Mesenchymal stem cell (in vitro differentiated cells and primary cell): ENCODE measurements at regions not wholly inside any gene's neighbourhood (a gene's known extent, or its start where the extent isn't known, plus 50 kb on each side); places are given as distances from the start of the nearest gene placed in this dataset.
A peak's percentile ranks its signal among the peaks of the same experiment; 100 is the strongest.

Experiments used
- DNase-seq: peaks from one replicate; pipeline ENCODE4 v3.0.0-alpha.2; 2013
- H2AFZ ChIP-seq: one replicate; pipeline ENCODE4 v1.6.1; 2013; ENCODE audit warnings: low read depth, mild to moderate bottlenecking, control low read depth, inconsistent platforms, low read length, moderate library complexity
- H2AK5ac ChIP-seq: 2 replicates; pipeline ENCODE4 v1.6.1; 2013; ENCODE audit warnings: low read length, moderate library complexity, mild to moderate bottlenecking, inconsistent platforms; ENCODE audit not compliant: severe bottlenecking
- H2BK120ac ChIP-seq: one replicate; pipeline ENCODE4 v1.6.1; 2013; ENCODE audit warnings: low read depth, mild to moderate bottlenecking, inconsistent platforms, low read length, moderate library complexity
- H2BK12ac ChIP-seq, 2 experiments: one replicate each; pipeline ENCODE4 v1.6.1; 2013; ENCODE audit warnings: inconsistent platforms in 2 of 2, low read length in 2 of 2, mild to moderate bottlenecking in 2 of 2, moderate library complexity in 2 of 2, control low read depth in 1 of 2
- H2BK15ac ChIP-seq: one replicate; pipeline ENCODE4 v1.6.1; 2013; ENCODE audit warnings: mild to moderate bottlenecking, low read depth, inconsistent platforms; ENCODE audit not compliant: poor library complexity, severe bottlenecking
- H2BK5ac ChIP-seq: 2 replicates; pipeline ENCODE4 v1.6.1; 2013; ENCODE audit warnings: low read depth, mild to moderate bottlenecking, low read length, control low read depth, inconsistent platforms; ENCODE audit not compliant: poor library complexity, severe bottlenecking
- H3K14ac ChIP-seq, 2 experiments: one replicate each; pipeline ENCODE4 v1.6.1; 2013; ENCODE audit warnings: inconsistent platforms in 2 of 2, low read length in 2 of 2, control low read depth in 1 of 2, mild to moderate bottlenecking in 1 of 2, moderate library complexity in 1 of 2
- H3K18ac ChIP-seq, 2 experiments: one replicate each; pipeline ENCODE4 v1.6.1; 2013; ENCODE audit warnings: inconsistent platforms in 2 of 2, low read length in 2 of 2, control low read depth in 1 of 2, low read depth in 1 of 2, mild to moderate bottlenecking in 1 of 2
- H3K23ac ChIP-seq, 2 experiments: one replicate each; pipeline ENCODE4 v1.6.1; 2013; ENCODE audit warnings: inconsistent platforms in 2 of 2, low read length in 2 of 2, mild to moderate bottlenecking in 2 of 2, moderate library complexity in 2 of 2, control low read depth in 1 of 2
- H3K27ac ChIP-seq: 2 replicates; pipeline ENCODE4 v1.5.1; 2013; ENCODE audit warnings: mild to moderate bottlenecking, moderate library complexity, low read length, control low read depth, inconsistent platforms; ENCODE audit not compliant: poor library complexity, severe bottlenecking
- H3K27me3 ChIP-seq, 2 experiments: 2 replicates each; pipeline versions ENCODE4 v1.6.1 to v1.7.0; 2013; ENCODE audit warnings: low read length in 2 of 2, mild to moderate bottlenecking in 2 of 2, moderate library complexity in 2 of 2, control low read depth in 1 of 2, inconsistent platforms in 1 of 2; ENCODE audit not compliant: control insufficient read depth in 1 of 2, insufficient read depth in 1 of 2
- H3K36me3 ChIP-seq, 2 experiments: 2 replicates each; pipeline versions ENCODE4 v1.6.1 to v1.7.0; 2013; ENCODE audit warnings: low read length in 2 of 2, control low read depth in 1 of 2, inconsistent platforms in 1 of 2, low read depth in 1 of 2, mild to moderate bottlenecking in 1 of 2; ENCODE audit not compliant: insufficient read depth in 2 of 2, control insufficient read depth in 1 of 2
- H3K4ac ChIP-seq, 2 experiments: one replicate each; pipeline ENCODE4 v1.6.1; 2013; ENCODE audit warnings: inconsistent platforms in 2 of 2, low read length in 2 of 2, mild to moderate bottlenecking in 2 of 2, moderate library complexity in 2 of 2, control low read depth in 1 of 2, low read depth in 1 of 2
- H3K4me1 ChIP-seq: 2 replicates; pipeline ENCODE4 v1.6.1; 2013; ENCODE audit warnings: low read depth, low read length, control low read depth; ENCODE audit not compliant: control insufficient read depth, insufficient read depth
- H3K4me2 ChIP-seq: 2 replicates; pipeline ENCODE4 v1.6.1; 2013; ENCODE audit warnings: low read length, mild to moderate bottlenecking, inconsistent platforms; ENCODE audit not compliant: poor library complexity, severe bottlenecking
- H3K4me3 ChIP-seq, 2 experiments: 2 replicates each; pipeline versions ENCODE4 v1.5.1 to v1.7.0; 2013; ENCODE audit warnings: low read length in 2 of 2, mild to moderate bottlenecking in 2 of 2, control low read depth in 1 of 2, low read depth in 1 of 2; ENCODE audit not compliant: insufficient read depth in 1 of 2
- H3K79me1 ChIP-seq: replicated peaks from 2 replicates; pipeline ENCODE4 v1.6.1; 2013; ENCODE audit warnings: mild to moderate bottlenecking, control low read depth, low read length, inconsistent platforms; ENCODE audit not compliant: poor library complexity, severe bottlenecking
- H3K9ac ChIP-seq: 2 replicates; pipeline ENCODE4 v1.7.0; 2013; ENCODE audit warnings: mild to moderate bottlenecking, low read length, moderate library complexity
- H3K9me3 ChIP-seq: 2 replicates; pipeline ENCODE4 v1.7.0; 2013; ENCODE audit warnings: mild to moderate bottlenecking, low read length; ENCODE audit not compliant: control insufficient read depth
- H4K8ac ChIP-seq: one replicate; pipeline ENCODE4 v1.6.1; 2013; ENCODE audit warnings: inconsistent platforms, mild to moderate bottlenecking, low read length, moderate library complexity
- H4K91ac ChIP-seq: one replicate; pipeline ENCODE4 v1.6.1; 2013; ENCODE audit warnings: mild to moderate bottlenecking, low read length, inconsistent platforms
- WGBS: methylation state at CpG from one replicate; pipeline ENCODE4 v1.1.7; 2013; ENCODE audit warnings: mixed read lengths; 5-methylcytosine and 5-hydroxymethylcytosine counted together

DNA sequence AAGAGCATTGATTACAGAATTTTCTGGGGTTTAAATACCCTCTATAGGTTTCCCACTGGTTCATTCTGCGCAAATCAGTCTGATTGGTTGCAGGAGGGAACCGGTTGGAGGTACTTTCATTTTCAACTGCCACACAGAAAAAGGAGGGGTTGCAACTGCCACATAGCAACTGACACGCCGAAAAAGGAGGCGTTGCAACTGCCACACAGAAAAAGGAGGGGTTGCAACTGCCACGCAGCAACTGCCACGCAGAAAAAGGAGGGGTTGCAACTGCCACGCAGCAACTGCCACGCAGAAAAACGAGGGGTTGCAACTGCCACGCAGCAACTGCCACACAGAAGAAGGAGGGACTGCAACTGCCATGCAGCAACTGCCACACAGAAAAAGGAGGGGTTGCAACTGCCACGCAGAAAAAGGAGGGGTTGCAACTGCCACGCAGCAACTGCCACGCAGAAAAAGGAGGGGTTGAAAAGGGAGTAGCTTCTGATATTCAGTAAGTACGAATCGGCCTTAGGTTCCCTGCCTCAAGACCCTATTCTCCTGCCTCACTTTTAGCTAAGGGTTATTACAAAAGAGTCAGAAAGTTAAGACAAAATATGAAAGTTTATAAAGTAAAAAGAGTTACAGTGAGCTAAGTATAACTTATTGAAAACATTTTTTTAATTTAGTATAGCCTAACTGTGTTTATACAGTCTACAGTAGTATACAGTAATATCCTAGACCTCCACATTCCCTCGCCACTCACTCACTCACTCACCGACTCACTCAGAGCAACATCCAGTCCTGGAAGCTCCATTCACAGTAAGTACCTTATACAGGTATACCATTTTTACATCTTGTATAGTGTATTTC, 431.8 kb downstream of the KCTD8 start:
- no peak overlapping the region for H2BK15ac ChIP-seq
- no peak overlapping the region for H2BK120ac ChIP-seq
- no peak overlapping the region for H4K8ac ChIP-seq
- H3K23ac ChIP-seq = no peak overlapping the region
- DNase-seq = peak; percentile 1
- H3K14ac ChIP-seq = no peak overlapping the region
- no peaks in the 10 kb centered on the region for H3K9me3 ChIP-seq
- no peaks in the 10 kb centered on the region for H3K36me3 ChIP-seq
- 86% methylated on average over 18 of the region's 18 CpGs for WGBS
- H3K18ac ChIP-seq = no peak overlapping the region
- no peak overlapping the region for H3K9ac ChIP-seq
- H2AK5ac ChIP-seq = no peak overlapping the region
- no peaks in the 10 kb centered on the region for H3K79me1 ChIP-seq
- no peak overlapping the region for H4K91ac ChIP-seq
- no peaks in the 10 kb centered on the region for H3K4me1 ChIP-seq
- no peak overlapping the region for H3K4ac ChIP-seq
- H3K4me2 ChIP-seq = no peak overlapping the region
- H2BK5ac ChIP-seq = no peak overlapping the region
- no peak overlapping the region for H2AFZ ChIP-seq
- no peak overlapping the region for H3K27ac ChIP-seq
- no peaks in the 10 kb centered on the region for H3K27me3 ChIP-seq
- H2BK12ac ChIP-seq = no peak overlapping the region
- H3K4me3 ChIP-seq = no peak overlapping the region

DNA sequence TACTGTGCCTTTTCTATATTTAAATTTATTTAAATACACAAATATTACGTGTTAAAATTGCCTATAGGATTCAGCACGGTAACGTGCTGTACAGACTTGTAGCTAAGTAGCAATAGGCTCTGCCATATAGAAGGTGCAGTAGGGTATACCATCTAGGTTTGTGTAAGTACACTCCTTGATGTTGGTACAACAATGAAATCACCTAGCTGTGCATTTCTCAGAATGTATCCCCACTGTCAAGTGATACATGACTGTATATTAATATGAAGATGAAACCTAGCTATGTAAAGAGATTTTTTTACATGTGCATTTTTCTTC, 431.2 kb downstream of the KCTD8 start:
- H3K27me3 ChIP-seq = no peaks in the 10 kb centered on the region
- no peak overlapping the region for H2AK5ac ChIP-seq
- no peak overlapping the region for H3K4me3 ChIP-seq
- WGBS = 92% methylated on average over 3 of the region's 3 CpGs
- no peaks in the 10 kb centered on the region for H3K36me3 ChIP-seq
- H3K9me3 ChIP-seq = no peaks in the 10 kb centered on the region
- no peak overlapping the region for H3K23ac ChIP-seq
- no peak overlapping the region for H2BK12ac ChIP-seq
- no peak for DNase-seq
- H3K4ac ChIP-seq = no peak overlapping the region
- H3K9ac ChIP-seq = no peak overlapping the region
- no peak overlapping the region for H3K14ac ChIP-seq
- H3K18ac ChIP-seq = no peak overlapping the region
- no peak overlapping the region for H4K91ac ChIP-seq
- no peak overlapping the region for H2BK120ac ChIP-seq
- H4K8ac ChIP-seq = no peak overlapping the region
- no peaks in the 10 kb centered on the region for H3K4me1 ChIP-seq
- H2BK15ac ChIP-seq = no peak overlapping the region
- H2AFZ ChIP-seq = no peak overlapping the region
- H3K79me1 ChIP-seq = no peaks in the 10 kb centered on the region
- H2BK5ac ChIP-seq = no peak overlapping the region
- no peak overlapping the region for H3K4me2 ChIP-seq
- no peak overlapping the region for H3K27ac ChIP-seq

DNA sequence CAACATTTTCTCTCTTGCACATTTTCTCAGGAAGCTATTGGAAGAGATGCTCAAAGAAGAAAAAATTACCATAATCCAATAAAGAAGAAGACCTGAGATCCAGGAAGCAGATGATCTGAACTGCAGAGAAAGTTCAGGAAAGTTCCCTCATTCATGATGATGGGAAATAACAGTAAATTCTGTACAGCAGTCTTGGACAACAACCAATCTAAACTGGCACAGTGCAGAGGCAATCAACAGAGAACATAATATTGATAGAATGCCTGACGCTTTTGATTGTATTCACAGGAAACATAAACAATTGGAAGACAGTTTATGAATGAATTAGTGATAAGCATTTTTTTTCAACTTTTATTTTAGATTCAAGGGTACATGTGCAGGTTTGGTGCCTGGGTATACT, 428.9 kb downstream of the KCTD8 start:
- whole genome bisulfite sequencing = no CpG with 5 or more reads among the region's 1 CpG
- no peak overlapping the region for H2AFZ ChIP-seq
- H3K18ac ChIP-seq = no peak overlapping the region
- H3K4me3 ChIP-seq = no peak overlapping the region
- H2BK5ac ChIP-seq = no peak overlapping the region
- H3K4ac ChIP-seq = no peak overlapping the region
- H2AK5ac ChIP-seq = no peak overlapping the region
- H3K79me1 ChIP-seq = no peaks in the 10 kb centered on the region
- H3K9ac ChIP-seq = no peak overlapping the region
- no peak overlapping the region for H3K14ac ChIP-seq
- no peak overlapping the region for H4K91ac ChIP-seq
- H3K36me3 ChIP-seq = no peaks in the 10 kb centered on the region
- no peak overlapping the region for H2BK120ac ChIP-seq
- DNase-seq = no peak
- H3K27ac ChIP-seq = no peak overlapping the region
- no peak overlapping the region for H3K23ac ChIP-seq
- H4K8ac ChIP-seq = no peak overlapping the region
- no peak overlapping the region for H2BK12ac ChIP-seq
- no peaks in the 10 kb centered on the region for H3K27me3 ChIP-seq
- no peak overlapping the region for H3K4me2 ChIP-seq
- no peaks in the 10 kb centered on the region for H3K4me1 ChIP-seq
- no peaks in the 10 kb centered on the region for H3K9me3 ChIP-seq
- no peak overlapping the region for H2BK15ac ChIP-seq

DNA sequence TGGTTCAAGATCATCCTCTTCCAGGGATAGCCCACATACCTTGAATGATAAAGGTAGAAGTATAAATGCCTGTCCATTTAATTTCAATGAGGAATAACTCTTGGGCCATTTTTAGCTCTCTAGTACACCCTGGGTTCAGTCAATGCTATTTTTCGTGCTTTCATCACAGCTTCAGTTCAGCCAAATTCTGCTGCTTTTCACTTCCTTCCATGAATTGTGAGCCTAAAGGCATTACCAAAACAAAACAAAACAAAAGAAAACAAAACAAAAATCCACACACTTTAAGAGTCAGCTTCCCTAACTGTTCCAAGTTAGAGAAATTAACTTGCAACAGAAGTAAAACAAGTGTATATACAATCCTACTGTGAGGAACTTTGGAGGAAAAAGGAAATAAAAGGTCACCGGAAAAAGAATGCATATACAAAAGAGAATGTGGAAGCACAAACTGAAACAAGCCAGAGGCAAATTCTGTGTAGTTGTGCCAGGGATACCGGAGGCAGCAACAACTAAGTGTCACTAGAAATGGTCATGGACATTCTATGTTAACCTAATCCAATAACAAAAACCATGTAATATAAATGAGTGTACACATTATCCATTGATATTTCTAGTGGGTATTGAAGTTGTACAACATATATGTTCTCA, 423.1 kb downstream of the KCTD8 start:
- 77% methylated on average over 2 of the region's 3 CpGs for WGBS
- DNase-seq = no peak
- Histone ChIP-seq H4K8ac (no peak overlapping the region), H2BK12ac (no peak overlapping the region), H3K79me1 (no peaks in the 10 kb centered on the region), H3K27me3 (no peaks in the 10 kb centered on the region), H2AFZ (no peak overlapping the region), H3K9ac (no peak overlapping the region), H3K18ac (no peak overlapping the region), H3K4me2 (no peak overlapping the region), H3K4me3 (no peak overlapping the region), H2BK5ac (no peak overlapping the region), H3K14ac (no peak overlapping the region), H2AK5ac (no peak overlapping the region), H3K23ac (no peak overlapping the region), H4K91ac (no peak overlapping the region), H3K36me3 (no peaks in the 10 kb centered on the region), H3K4ac (no peak overlapping the region), H2BK15ac (no peak overlapping the region), H2BK120ac (no peak overlapping the region), H3K4me1 (no peaks in the 10 kb centered on the region), H3K27ac (no peak overlapping the region), H3K9me3 (no peaks in the 10 kb centered on the region)
